Central memory CD4-positive, alpha-beta T cell (primary cell): ENCODE measurements at regions not wholly inside any gene's neighbourhood (a gene's known extent, or its start where the extent isn't known, plus 50 kb on each side); places are given as distances from the start of the nearest gene placed in this dataset.

Experiments used
- DNase-seq: peaks from one replicate; pipeline ENCODE4 v3.0.0; 2022

- no peak for DNase-seq
Observed at GRCh38 chr2:16266571-16266970, 326.2 kb downstream of the MYCN start.

GRCh38 chr2:16264931-16265540, 324.7 kb downstream of the MYCN start:
- no peak for DNase-seq

- no peak for DNase-seq
Observed at GRCh38 chr2:16264491-16264890, 324.1 kb downstream of the MYCN start.

GRCh38 chr2:16263241-16263890, 323.0 kb downstream of the MYCN start:
- no peak for DNase-seq

- no peak for DNase-seq
Observed at GRCh38 chr2:16262526-16263178, 322.3 kb downstream of the MYCN start.

- DNase-seq = no peak
Observed at GRCh38 chr2:16261791-16262190, 321.4 kb downstream of the MYCN start.

GRCh38 chr2:16261071-16261470, 320.7 kb downstream of the MYCN start:
- DNase-seq = no peak

- DNase-seq = no peak
Observed at GRCh38 chr2:16260041-16260830, 319.9 kb downstream of the MYCN start.

GRCh38 chr2:16259010-16259409, 318.7 kb downstream of the MYCN start:
- DNase-seq = no peak

- DNase-seq = no peak
Observed at GRCh38 chr2:16258350-16258749, 318.0 kb downstream of the MYCN start.

GRCh38 chr2:16257322-16258028, 317.1 kb downstream of the MYCN start:
- DNase-seq = no peak

- no peak for DNase-seq
Observed at GRCh38 chr2:16256601-16257321, 316.4 kb downstream of the MYCN start.

GRCh38 chr2:16255120-16255519, 314.8 kb downstream of the MYCN start:
- DNase-seq = no peak

- DNase-seq = no peak
Observed at GRCh38 chr2:16254356-16254965, 314.1 kb downstream of the MYCN start.

- DNase-seq = no peak
Observed at GRCh38 chr2:16253291-16253690, 312.9 kb downstream of the MYCN start.

- no peak for DNase-seq
Observed at GRCh38 chr2:16252891-16253290, 312.5 kb downstream of the MYCN start.

- no peak for DNase-seq
Observed at GRCh38 chr2:16252251-16252650, 311.9 kb downstream of the MYCN start.

GRCh38 chr2:16251511-16252225, 311.3 kb downstream of the MYCN start:
- no peak for DNase-seq

GRCh38 chr2:16250886-16251285, 310.5 kb downstream of the MYCN start:
- DNase-seq = no peak

- DNase-seq = no peak
Observed at GRCh38 chr2:16250466-16250865, 310.1 kb downstream of the MYCN start.

- DNase-seq = no peak
Observed at GRCh38 chr2:16250056-16250425, 309.7 kb downstream of the MYCN start.
